ENCODE measurements at regions not wholly inside any gene's neighbourhood (a gene's known extent, or its start where the extent isn't known, plus 50 kb on each side); places are given as distances from the start of the nearest gene placed in this dataset.

- in situ Hi-C loops (cut with HindIII; ENCODE audit: low pct_ligation_motif_present, low sequenced_read_pairs): no loop called here
- H3K27me3 ChIP-seq (replicated peaks): no peaks in the 10 kb centered on the region
- no peak for TF ChIP-seq CTCF (IDR thresholded peaks at IDR 0.05; ENCODE audit: low read depth, low read length, missing control alignments)
- H3K27ac ChIP-seq: no peak overlapping the region
- DNase-seq: no peak
- no peaks in the 10 kb centered on the region for H3K36me3 ChIP-seq (replicated peaks)
- H3K4me3 ChIP-seq (ENCODE audit: low read depth, low read length): no peak overlapping the region
Measured at GRCh38 chr3:35426366-35426958, 212.9 kb upstream of the ARPP21 start.

GRCh38 chr3:35437381-35437780 is 201.9 kb upstream of the ARPP21 start:
- DNase-seq: no peak
- no peak for TF ChIP-seq CTCF (IDR thresholded peaks at IDR 0.05; ENCODE audit: low read depth, low read length, missing control alignments)
- Histone ChIP-seq H3K36me3 (replicated peaks) (no peaks in the 10 kb centered on the region), H3K27me3 (replicated peaks) (no peaks in the 10 kb centered on the region), H3K27ac (no peak overlapping the region), H3K4me3 (ENCODE audit: low read depth, low read length) (no peak overlapping the region)
- in situ Hi-C loops (cut with HindIII; ENCODE audit: low pct_ligation_motif_present, low sequenced_read_pairs): no loop called here

GRCh38 chr3:35438101-35438500 is 201.2 kb upstream of the ARPP21 start:
- H3K27ac ChIP-seq: no peak overlapping the region
- no peaks in the 10 kb centered on the region for H3K36me3 ChIP-seq (replicated peaks)
- in situ Hi-C loops (cut with HindIII; ENCODE audit: low pct_ligation_motif_present, low sequenced_read_pairs): no loop called here
- DNase-seq: no peak
- no peaks in the 10 kb centered on the region for H3K27me3 ChIP-seq (replicated peaks)
- no peak overlapping the region for H3K4me3 ChIP-seq (ENCODE audit: low read depth, low read length)
- no peak for TF ChIP-seq CTCF (IDR thresholded peaks at IDR 0.05; ENCODE audit: low read depth, low read length, missing control alignments)

- no peak for DNase-seq
- Histone ChIP-seq H3K36me3 (replicated peaks) (no peaks in the 10 kb centered on the region), H3K27ac (no peak overlapping the region), H3K27me3 (replicated peaks) (no peaks in the 10 kb centered on the region), H3K4me3 (ENCODE audit: low read depth, low read length) (no peak overlapping the region)
- in situ Hi-C loops (cut with HindIII; ENCODE audit: low pct_ligation_motif_present, low sequenced_read_pairs): no loop called here
- no peak for TF ChIP-seq CTCF (IDR thresholded peaks at IDR 0.05; ENCODE audit: low read depth, low read length, missing control alignments)
Measured at GRCh38 chr3:35439663-35440062, 199.7 kb upstream of the ARPP21 start.

GRCh38 chr3:35440826-35441225 is 198.5 kb upstream of the ARPP21 start:
- H3K27me3 ChIP-seq (replicated peaks): no peaks in the 10 kb centered on the region
- TF ChIP-seq CTCF (IDR thresholded peaks at IDR 0.05; ENCODE audit: low read depth, low read length, missing control alignments): no peak

GRCh38 chr3:35446896-35447295 is 192.4 kb upstream of the ARPP21 start:
- in situ Hi-C loops (cut with HindIII; ENCODE audit: low pct_ligation_motif_present, low sequenced_read_pairs): no loop called here
- no peak overlapping the region for H3K4me3 ChIP-seq (ENCODE audit: low read depth, low read length)
- no peak for TF ChIP-seq CTCF (IDR thresholded peaks at IDR 0.05; ENCODE audit: low read depth, low read length, missing control alignments)
- no peaks in the 10 kb centered on the region for H3K36me3 ChIP-seq (replicated peaks)
- no peak overlapping the region for H3K27ac ChIP-seq
- no peak for DNase-seq
- H3K27me3 ChIP-seq (replicated peaks): no peaks in the 10 kb centered on the region

More at GRCh38 chr3:35440826-35441225, 198.5 kb upstream of the ARPP21 start:
- in situ Hi-C loops (cut with HindIII; ENCODE audit: low pct_ligation_motif_present, low sequenced_read_pairs): no loop called here
- H3K27ac ChIP-seq: no peak overlapping the region
- no peak for DNase-seq
- no peaks in the 10 kb centered on the region for H3K36me3 ChIP-seq (replicated peaks)
- no peak overlapping the region for H3K4me3 ChIP-seq (ENCODE audit: low read depth, low read length)

All from brain microvascular endothelial cell (primary cell).